Mucosa of descending colon (tissue), 3 donors: ENCODE measurements at regions not wholly inside any gene's neighbourhood (a gene's known extent, or its start where the extent isn't known, plus 50 kb on each side); places are given as distances from the start of the nearest gene placed in this dataset.
"Not testable (repeated sequence)": the region's sequence is repeated elsewhere in the genome, so short reads cannot be mapped to it uniquely, and the experiment has no call there.

Experiments used
- ATAC-seq: fragments of 200-7000 bp; cut with Tn5 transposase; one replicate; pipeline ENCODE4 v1.9.1; 2020; ENCODE audit warnings: mild to moderate bottlenecking, moderate library complexity
- DNase-seq, 3 donors: peaks; one replicate each; pipeline ENCODE4 v3.0.0-alpha.2; 2020
- H3K36me3 ChIP-seq: fragments of 200-600 bp; one replicate; pipeline ENCODE4 v1.8.0; 2021; ENCODE audit warnings: low read depth, mild to moderate bottlenecking
- H3K4me1 ChIP-seq: fragments of 200-600 bp; one replicate; pipeline ENCODE4 v1.8.0; 2021; ENCODE audit warnings: low read depth, mild to moderate bottlenecking
- H3K4me3 ChIP-seq: fragments of 200-600 bp; one replicate; pipeline ENCODE4 v1.8.0; 2021; ENCODE audit warnings: mild to moderate bottlenecking
- H3K9me3 ChIP-seq: fragments of 200-600 bp; one replicate; pipeline ENCODE4 v1.8.0; 2021; ENCODE audit warnings: mild to moderate bottlenecking
- CTCF ChIP-seq: fragments of 200-600 bp; IDR thresholded peaks from one replicate; pipeline ENCODE4 v1.8.0; 2022; ENCODE audit warnings: antibody characterized with exemption, mild to moderate bottlenecking
- intact Hi-C, 2 donors: fragments of 100-400 bp; cut with DNase I in 1 of 2; cut with micrococcal nuclease in 1 of 2; formaldehyde crosslinking; loops; one replicate each; pipeline versions ENCODE4 v1.11.0 to v1.11.1; 2022; cut with DNase I, micrococcal nuclease
- donor health status: DM: no; HTN: no; CAD: no; lungs with moderate emphysema.
- donor health status: DM: no; HTN: no; CAD: no.
- donor health status: DM: no; HTN: yes; CAD: no.

GRCh38 chr9:34862836-34863235, 95.2 kb upstream of the PHF24 start:
- H3K4me1 ChIP-seq = no peaks in the 10 kb centered on the region
- H3K36me3 ChIP-seq = no peaks in the 10 kb centered on the region
- TF ChIP-seq CTCF = no peak
- no peak overlapping the region for H3K4me3 ChIP-seq
- peaks cover 4% of the 10 kb centered on the region for H3K9me3 ChIP-seq
- ATAC-seq (no peak), DNase-seq (no peak)
- intact Hi-C loops = no loop called here

DNA sequence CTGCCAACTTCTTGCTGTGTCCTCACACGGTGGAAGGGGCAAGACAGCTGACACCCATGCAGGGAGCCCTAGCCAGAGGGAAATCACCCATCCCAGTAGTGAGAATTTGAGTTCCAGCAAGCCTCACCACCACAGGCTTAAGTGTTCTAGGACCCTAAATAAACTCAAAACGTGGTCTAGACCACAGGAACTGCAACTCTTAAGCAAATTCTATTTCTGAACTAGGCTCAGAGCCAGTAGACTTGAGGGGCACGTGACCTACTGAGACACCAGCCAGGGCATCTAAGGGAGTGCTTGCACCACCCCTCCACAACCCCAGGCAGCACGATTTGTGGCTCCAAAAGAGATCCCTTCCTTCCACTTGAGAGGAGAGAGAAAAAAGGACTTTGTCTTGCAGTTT, 96.0 kb upstream of the PHF24 start:
- ATAC-seq (no peak), DNase-seq (no peak)
- no peaks in the 10 kb centered on the region for H3K36me3 ChIP-seq
- no peak for TF ChIP-seq CTCF
- H3K9me3 ChIP-seq = peaks cover 4% of the 10 kb centered on the region
- intact Hi-C loops = no loop called here
- no peak overlapping the region for H3K4me3 ChIP-seq
- H3K4me1 ChIP-seq = no peaks in the 10 kb centered on the region

DNA sequence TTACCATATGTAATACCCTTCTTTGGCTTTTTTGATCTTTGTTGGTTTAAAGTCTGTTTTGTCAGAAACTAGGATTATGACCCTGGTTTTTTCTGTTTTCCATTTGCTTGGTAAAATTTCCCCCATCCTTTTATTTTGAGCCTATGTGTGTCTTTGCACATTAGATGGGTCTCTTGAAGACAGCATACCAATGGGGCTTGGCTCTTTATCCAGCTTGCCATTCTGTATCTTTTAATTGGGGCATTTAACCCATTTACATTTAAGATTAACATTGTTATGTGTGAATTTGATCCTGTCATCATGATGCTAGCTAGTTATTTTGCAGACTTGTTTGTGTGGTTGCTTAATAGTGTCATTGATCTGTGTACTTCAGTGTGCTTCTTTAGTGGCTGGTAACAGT, 103.1 kb upstream of the PHF24 start:
- H3K4me3 ChIP-seq, ATAC-seq, H3K4me1 ChIP-seq, DNase-seq, H3K36me3 ChIP-seq, intact Hi-C loops: not testable (repeated sequence)
- H3K9me3 ChIP-seq = peaks cover 17% of the 10 kb centered on the region

DNA sequence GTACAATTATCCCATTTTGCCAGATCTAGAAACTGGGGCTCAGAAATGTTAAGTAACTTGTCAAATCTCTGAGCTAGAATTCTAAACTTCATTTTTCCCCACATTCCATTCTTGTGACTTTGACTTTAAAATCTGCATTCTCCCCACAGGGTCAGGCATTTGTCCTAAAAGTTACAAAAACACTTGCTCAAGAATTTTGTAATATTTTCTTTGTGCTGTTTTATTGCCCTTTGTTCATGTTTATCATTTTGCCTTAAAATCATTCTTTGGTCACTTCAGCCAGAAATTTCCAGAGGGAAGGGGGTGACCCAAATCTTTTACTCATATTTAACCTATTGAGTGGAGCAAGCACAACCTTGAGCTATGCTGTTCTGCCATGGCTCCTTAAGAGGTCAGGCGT, 120.1 kb upstream of the CCL21 start:
- Histone ChIP-seq H3K36me3 (no peaks in the 10 kb centered on the region), H3K9me3 (no peaks in the 10 kb centered on the region), H3K4me1 (no peaks in the 10 kb centered on the region), H3K4me3 (no peak overlapping the region)
- DNase-seq (no peak), ATAC-seq (no peak)
- intact Hi-C loops = no loop called here
- TF ChIP-seq CTCF = no peak

- Histone ChIP-seq H3K9me3 (no peaks in the 10 kb centered on the region), H3K4me3 (no peak overlapping the region), H3K36me3 (no peaks in the 10 kb centered on the region), H3K4me1 (no peaks in the 10 kb centered on the region)
- intact Hi-C loops = no loop called here
- DNase-seq = no peak
- no peak for TF ChIP-seq CTCF
- ATAC-seq = no peak
Measured at GRCh38 chr9:34826999-34827538, 117.1 kb upstream of the CCL21 start.

DNA sequence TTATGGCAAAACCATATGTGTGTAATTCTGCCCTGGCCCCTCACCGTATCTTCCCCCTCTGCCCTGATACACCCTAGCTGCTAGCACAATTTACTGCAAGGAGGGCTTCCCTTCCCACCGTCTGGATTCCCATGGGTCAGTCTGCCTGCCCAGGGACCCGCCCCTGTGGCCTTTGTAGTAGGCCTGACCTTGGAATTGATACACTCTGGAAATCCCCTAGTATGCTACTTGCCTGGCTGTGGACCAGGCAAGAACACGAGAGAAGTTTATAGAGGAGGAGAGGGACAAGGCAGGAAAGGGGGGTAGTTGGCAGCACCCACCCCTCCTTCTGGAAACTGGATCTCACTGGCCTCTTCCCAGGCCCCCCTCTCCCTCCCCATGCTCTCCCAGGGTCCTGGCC, 115.8 kb upstream of the CCL21 start:
- Histone ChIP-seq H3K9me3 (no peaks in the 10 kb centered on the region), H3K4me3 (no peak overlapping the region), H3K4me1 (no peaks in the 10 kb centered on the region), H3K36me3 (no peaks in the 10 kb centered on the region)
- no peak for TF ChIP-seq CTCF
- ATAC-seq (no peak), DNase-seq (no peak)
- intact Hi-C loops = no loop called here
